ENCODE measurements at regions not wholly inside any gene's neighbourhood (a gene's known extent, or its start where the extent isn't known, plus 50 kb on each side); places are given as distances from the start of the nearest gene placed in this dataset.

GRCh38 chr11:97854877-97855276 lies 1165.9 kb upstream of the CNTN5 start:
- H3K9me2 ChIP-seq (ENCODE audit: low read depth, low read length), result no peaks in the 10 kb centered on the region
- TF ChIP-seq, protein P1, sequence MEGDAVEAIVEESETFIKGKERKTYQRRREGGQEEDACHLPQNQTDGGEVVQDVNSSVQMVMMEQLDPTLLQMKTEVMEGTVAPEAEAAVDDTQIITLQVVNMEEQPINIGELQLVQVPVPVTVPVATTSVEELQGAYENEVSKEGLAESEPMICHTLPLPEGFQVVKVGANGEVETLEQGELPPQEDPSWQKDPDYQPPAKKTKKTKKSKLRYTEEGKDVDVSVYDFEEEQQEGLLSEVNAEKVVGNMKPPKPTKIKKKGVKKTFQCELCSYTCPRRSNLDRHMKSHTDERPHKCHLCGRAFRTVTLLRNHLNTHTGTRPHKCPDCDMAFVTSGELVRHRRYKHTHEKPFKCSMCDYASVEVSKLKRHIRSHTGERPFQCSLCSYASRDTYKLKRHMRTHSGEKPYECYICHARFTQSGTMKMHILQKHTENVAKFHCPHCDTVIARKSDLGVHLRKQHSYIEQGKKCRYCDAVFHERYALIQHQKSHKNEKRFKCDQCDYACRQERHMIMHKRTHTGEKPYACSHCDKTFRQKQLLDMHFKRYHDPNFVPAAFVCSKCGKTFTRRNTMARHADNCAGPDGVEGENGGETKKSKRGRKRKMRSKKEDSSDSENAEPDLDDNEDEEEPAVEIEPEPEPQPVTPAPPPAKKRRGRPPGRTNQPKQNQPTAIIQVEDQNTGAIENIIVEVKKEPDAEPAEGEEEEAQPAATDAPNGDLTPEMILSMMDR (IDR thresholded peaks at IDR 0.05; ENCODE audit: low read length), result no peak
- TF ChIP-seq EZH2 (IDR thresholded peaks at IDR 0.05; ENCODE audit: borderline replicate concordance, low read length), result no peak
- H4K20me1 ChIP-seq (ENCODE audit: insufficient read depth, low read length), result no peaks in the 10 kb centered on the region
- no peak overlapping the region for H3K4me2 ChIP-seq (ENCODE audit: low read length)
- H3K9ac ChIP-seq (ENCODE audit: low read length), result no peak overlapping the region
- no peaks in the 10 kb centered on the region for H3K36me3 ChIP-seq (ENCODE audit: insufficient read depth, low read length)
- no peak overlapping the region for H2AFZ ChIP-seq (ENCODE audit: low read length)
- H3K27ac ChIP-seq (ENCODE audit: low read depth, low read length, poor library complexity, severe bottlenecking), result no peak overlapping the region
- H3K4me3 ChIP-seq (ENCODE audit: low read depth, low read length, poor library complexity, severe bottlenecking), result no peak overlapping the region
- H3K4me1 ChIP-seq (ENCODE audit: insufficient read depth, low read length, severe bottlenecking), result no peaks in the 10 kb centered on the region
- H3K79me2 ChIP-seq (ENCODE audit: insufficient read depth, low read length), result no peaks in the 10 kb centered on the region
- H3F3A ChIP-seq (ENCODE audit: insufficient read depth, low read length), result no peaks in the 10 kb centered on the region
- H3K9me3 ChIP-seq (ENCODE audit: low read length), result no peaks in the 10 kb centered on the region
- H3K27me3 ChIP-seq (ENCODE audit: insufficient read depth, low read length), result no peaks in the 10 kb centered on the region

DNA sequence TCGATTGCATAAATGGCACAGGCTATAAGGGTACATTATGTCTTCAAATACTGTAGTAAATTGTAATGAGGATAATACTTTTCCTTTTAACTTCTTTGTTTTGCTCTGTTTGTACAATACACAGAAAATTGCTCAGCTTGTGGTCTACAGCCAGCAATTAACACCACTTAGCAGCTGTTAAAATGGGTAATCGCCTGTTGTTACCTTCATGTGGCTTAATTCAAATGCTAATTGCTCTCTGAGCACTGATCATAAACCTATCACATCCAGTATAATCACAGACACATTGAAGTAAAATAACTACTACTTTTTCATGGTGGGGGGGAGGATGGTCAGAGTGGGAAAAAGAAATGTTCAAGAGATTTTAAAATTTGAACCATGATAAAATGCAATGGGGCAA lies 1164.1 kb upstream of the CNTN5 start:
- no peaks in the 10 kb centered on the region for H3K4me1 ChIP-seq (ENCODE audit: insufficient read depth, low read length, severe bottlenecking)
- H3K79me2 ChIP-seq (ENCODE audit: insufficient read depth, low read length), result no peaks in the 10 kb centered on the region
- no peaks in the 10 kb centered on the region for H3K27me3 ChIP-seq (ENCODE audit: insufficient read depth, low read length)
- TF ChIP-seq, protein P1 (IDR thresholded peaks at IDR 0.05; ENCODE audit: low read length), result no peak
- TF ChIP-seq EZH2 (IDR thresholded peaks at IDR 0.05; ENCODE audit: borderline replicate concordance, low read length), result no peak
- H3K9me2 ChIP-seq (ENCODE audit: low read depth, low read length), result no peaks in the 10 kb centered on the region
- H3K36me3 ChIP-seq (ENCODE audit: insufficient read depth, low read length), result no peaks in the 10 kb centered on the region
- H3K4me2 ChIP-seq (ENCODE audit: low read length), result no peak overlapping the region
- H3K9me3 ChIP-seq (ENCODE audit: low read length), result no peaks in the 10 kb centered on the region
- H3K27ac ChIP-seq (ENCODE audit: low read depth, low read length, poor library complexity, severe bottlenecking), result no peak overlapping the region
- no peaks in the 10 kb centered on the region for H3F3A ChIP-seq (ENCODE audit: insufficient read depth, low read length)
- no peak overlapping the region for H3K4me3 ChIP-seq (ENCODE audit: low read depth, low read length, poor library complexity, severe bottlenecking)
- no peak overlapping the region for H2AFZ ChIP-seq (ENCODE audit: low read length)
- H4K20me1 ChIP-seq (ENCODE audit: insufficient read depth, low read length), result no peaks in the 10 kb centered on the region
- H3K9ac ChIP-seq (ENCODE audit: low read length), result no peak overlapping the region

DNA sequence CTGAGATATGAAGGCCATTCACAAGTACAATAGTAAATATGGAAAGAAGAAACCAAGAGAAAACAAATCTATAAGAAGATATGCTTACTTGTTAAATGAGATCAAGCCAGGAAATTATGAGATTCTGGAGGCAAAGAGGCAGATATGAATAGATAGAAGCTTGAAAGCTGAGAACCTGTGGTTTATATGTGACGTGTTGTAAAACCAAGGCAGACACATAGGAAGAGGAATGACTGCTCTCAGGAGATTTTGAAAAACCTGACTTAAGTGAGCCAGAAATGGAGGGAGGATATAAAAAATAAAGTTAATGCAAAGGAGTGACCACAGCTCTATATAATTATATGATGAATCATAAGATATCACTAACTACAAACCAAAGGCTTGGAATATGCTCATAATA lies 1160.5 kb upstream of the CNTN5 start:
- no peak overlapping the region for H3K9ac ChIP-seq (ENCODE audit: low read length)
- H3K9me3 ChIP-seq (ENCODE audit: low read length), result no peaks in the 10 kb centered on the region
- no peaks in the 10 kb centered on the region for H3K27me3 ChIP-seq (ENCODE audit: insufficient read depth, low read length)
- no peaks in the 10 kb centered on the region for H3K36me3 ChIP-seq (ENCODE audit: insufficient read depth, low read length)
- H4K20me1 ChIP-seq (ENCODE audit: insufficient read depth, low read length), result no peaks in the 10 kb centered on the region
- TF ChIP-seq, protein P1 (IDR thresholded peaks at IDR 0.05; ENCODE audit: low read length), result no peak
- TF ChIP-seq EZH2 (IDR thresholded peaks at IDR 0.05; ENCODE audit: borderline replicate concordance, low read length), result no peak
- H3K4me2 ChIP-seq (ENCODE audit: low read length), result no peak overlapping the region
- H3F3A ChIP-seq (ENCODE audit: insufficient read depth, low read length), result no peaks in the 10 kb centered on the region
- H3K79me2 ChIP-seq (ENCODE audit: insufficient read depth, low read length), result no peaks in the 10 kb centered on the region
- no peak overlapping the region for H2AFZ ChIP-seq (ENCODE audit: low read length)
- H3K4me1 ChIP-seq (ENCODE audit: insufficient read depth, low read length, severe bottlenecking), result no peaks in the 10 kb centered on the region
- no peaks in the 10 kb centered on the region for H3K9me2 ChIP-seq (ENCODE audit: low read depth, low read length)
- no peak overlapping the region for H3K4me3 ChIP-seq (ENCODE audit: low read depth, low read length, poor library complexity, severe bottlenecking)
- H3K27ac ChIP-seq (ENCODE audit: low read depth, low read length, poor library complexity, severe bottlenecking), result no peak overlapping the region
